DMS153 (cell line): ENCODE measurements at regions not wholly inside any gene's neighbourhood (a gene's known extent, or its start where the extent isn't known, plus 50 kb on each side); places are given as distances from the start of the nearest gene placed in this dataset.

Source experiments
- DNase-seq: peaks from one replicate; lab custom pipeline; 2025; lab: John Stamatoyannopoulos, UW

- no peak for DNase-seq
Measured at GRCh38 chr3:43783987-43784639, 93.4 kb downstream of the ABHD5 start.

DNA sequence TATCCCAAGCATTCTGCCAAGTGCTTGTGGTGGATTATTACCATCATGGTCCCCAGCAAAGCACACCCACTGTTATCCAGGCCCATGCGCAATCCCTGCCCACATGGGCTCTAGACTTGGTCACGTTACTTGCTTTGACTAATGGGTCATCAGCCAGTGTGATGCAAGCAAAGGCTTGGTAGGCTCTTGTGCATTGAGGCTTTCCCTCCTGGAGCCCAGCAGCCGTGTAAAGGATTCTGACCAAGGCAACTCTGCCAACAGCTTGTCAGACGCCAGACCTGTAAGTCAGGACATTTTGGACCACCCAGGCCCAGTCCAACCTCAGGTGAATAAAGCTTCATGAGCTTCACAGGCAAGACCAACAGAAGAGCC lies 93.9 kb downstream of the ABHD5 start:
- no peak for DNase-seq

- no peak for DNase-seq
Measured at GRCh38 chr3:43785551-43785950, 94.8 kb downstream of the ABHD5 start.

GRCh38 chr3:43786102-43786501 lies 95.4 kb downstream of the ABHD5 start:
- DNase-seq = no peak

- DNase-seq = no peak
Measured at GRCh38 chr3:43786526-43787305, 96.0 kb downstream of the ABHD5 start.

DNA sequence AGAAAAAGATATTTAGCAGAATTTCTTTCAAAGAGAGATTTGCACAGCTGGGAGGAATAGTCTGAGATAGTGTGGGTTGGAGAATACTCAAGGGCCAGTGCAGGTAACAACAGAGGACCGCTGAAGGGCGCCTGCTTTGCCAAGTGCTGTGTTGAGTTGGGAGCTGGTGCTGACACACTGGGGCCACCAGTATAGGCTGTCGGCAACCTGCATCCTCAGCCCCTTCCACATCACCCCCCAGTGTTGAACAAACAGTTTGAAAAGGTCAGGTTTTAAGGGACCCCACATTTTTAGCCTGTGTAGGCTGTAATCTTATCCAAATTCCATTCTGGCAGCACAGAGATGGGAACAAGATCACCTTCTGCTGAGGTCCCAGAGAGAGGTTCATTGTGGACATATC lies 96.6 kb downstream of the ABHD5 start:
- no peak for DNase-seq

DNA sequence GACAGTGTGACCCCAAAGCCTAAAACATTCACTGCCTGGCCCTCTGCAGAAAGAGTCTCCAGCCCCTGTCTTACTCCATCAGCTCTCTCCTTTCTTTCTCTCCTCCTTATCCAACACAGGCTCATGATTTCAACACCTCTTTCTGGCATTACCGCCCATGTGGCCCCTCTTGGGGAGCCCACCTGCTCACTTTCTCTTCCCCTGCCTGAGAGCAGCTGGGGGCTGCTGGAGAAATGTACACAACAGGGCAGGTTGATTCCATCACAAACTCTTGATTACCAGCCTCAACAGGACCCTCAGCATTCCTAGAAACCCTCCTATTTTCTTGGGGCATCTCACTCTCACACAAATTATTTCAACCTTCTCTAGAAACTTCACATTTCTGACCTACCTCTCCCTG lies 98.3 kb downstream of the ABHD5 start:
- DNase-seq = no peak

DNA sequence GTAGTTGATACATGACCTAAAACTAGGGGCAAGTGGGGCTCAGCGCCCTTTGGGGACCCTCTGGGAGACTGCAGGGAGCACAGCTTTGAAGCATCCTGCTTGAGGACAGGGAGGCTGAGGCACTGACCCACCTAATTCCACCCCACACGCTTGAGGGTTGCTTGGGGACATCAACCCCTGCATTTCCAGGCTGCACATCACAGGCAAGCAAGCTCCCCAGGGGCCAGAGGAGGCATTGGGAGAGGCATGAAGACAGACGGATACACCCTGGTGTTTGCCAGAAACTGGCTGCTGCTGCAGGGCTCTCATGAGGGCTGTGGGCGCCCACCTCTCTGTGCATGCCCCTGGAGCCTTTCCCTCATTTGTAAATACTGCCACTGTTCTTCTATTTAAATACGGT lies 99.3 kb downstream of the ABHD5 start:
- DNase-seq = no peak

- DNase-seq = no peak
Measured at GRCh38 chr3:43790476-43790875, 99.7 kb downstream of the ABHD5 start.

GRCh38 chr3:43791246-43791645 lies 100.5 kb downstream of the ABHD5 start:
- DNase-seq = no peak

GRCh38 chr3:43792904-43793303 lies 102.2 kb downstream of the ABHD5 start:
- DNase-seq = no peak

DNA sequence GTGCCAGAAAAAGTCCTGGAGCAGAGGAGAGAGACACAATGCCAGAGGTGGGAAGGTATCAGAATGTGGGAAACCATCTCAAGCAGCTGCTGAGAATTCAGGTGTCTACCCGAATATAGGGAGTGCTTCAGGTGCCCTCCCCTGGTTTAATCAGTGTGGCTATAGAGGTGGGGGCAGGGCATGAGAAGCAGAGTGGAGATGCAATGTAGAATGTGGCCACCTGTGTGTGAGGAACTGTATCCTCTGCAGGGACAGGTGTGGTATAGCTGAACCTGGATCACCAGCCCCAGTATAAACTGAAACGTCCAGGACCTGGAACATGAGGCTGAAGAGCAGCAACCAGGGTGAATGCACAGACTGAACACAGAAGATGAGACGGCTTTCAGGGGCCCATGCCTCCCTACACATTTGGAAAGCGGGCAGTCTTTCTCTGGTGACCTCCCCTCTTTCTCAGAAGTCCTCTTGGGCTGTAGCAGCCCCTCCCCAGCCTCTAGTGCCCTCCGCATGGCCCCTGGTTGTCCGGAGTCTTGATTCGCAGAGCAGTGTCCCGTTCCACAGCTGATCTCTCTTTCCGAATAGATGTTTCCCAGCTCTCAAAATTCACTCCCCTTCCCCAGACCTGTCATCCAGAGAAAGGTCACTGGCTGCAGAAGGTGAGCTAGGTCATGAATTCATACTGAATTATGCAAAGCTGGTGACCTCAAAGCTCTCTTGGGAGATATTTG lies 103.1 kb downstream of the ABHD5 start:
- no peak for DNase-seq

- no peak for DNase-seq
Measured at GRCh38 chr3:43794776-43795175, 104.0 kb downstream of the ABHD5 start.

GRCh38 chr3:43795491-43795890 lies 104.8 kb downstream of the ABHD5 start:
- no peak for DNase-seq

DNA sequence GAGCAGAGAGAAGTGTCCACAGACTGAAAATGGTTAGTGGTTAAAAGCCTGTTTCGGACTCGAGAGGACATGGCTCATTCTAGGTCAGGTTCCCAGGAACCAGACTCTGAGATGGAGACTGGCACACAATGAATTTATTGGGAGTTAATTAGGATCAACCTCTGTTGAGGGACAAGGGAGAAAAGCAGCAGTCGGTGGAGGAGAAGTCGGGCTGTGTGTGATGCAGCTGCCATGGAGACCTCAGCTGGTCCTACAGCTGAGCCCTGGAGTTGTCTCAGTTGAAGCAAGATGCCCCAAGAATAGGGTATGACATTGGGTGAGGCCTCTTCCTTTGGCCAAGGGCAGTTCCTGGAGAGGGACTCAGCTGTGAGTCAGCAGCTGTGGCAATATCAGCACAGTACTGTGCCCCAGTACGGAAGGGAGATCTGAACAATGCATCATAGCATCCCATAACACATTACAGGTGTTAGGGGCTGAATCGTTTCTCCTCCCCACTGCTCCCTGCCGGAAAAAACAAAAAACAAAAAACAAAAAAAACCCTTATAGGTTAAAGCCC lies 105.4 kb downstream of the ABHD5 start:
- no peak for DNase-seq

DNA sequence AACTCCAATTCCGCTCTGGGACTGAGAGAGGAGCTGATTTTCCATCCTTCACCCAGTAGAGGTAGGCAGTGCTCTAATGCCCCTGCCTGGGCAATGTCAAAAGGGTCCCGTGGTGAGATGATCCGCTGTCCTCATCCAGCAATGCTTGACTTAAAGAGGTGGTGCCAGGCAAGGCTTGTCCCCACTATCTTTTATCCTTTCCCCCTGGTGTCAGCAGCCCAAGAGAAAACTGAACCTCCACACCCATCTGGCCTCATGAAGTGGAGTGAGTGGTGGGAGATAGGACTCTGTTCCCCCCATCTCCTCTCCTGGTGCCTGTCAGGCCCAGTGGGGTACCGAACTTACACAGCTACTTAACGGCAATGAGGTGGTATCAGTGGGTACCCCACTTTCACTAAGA lies 107.1 kb downstream of the ABHD5 start:
- no peak for DNase-seq

- DNase-seq = no peak
Measured at GRCh38 chr3:43810797-43811196, 120.1 kb downstream of the ABHD5 start.

DNA sequence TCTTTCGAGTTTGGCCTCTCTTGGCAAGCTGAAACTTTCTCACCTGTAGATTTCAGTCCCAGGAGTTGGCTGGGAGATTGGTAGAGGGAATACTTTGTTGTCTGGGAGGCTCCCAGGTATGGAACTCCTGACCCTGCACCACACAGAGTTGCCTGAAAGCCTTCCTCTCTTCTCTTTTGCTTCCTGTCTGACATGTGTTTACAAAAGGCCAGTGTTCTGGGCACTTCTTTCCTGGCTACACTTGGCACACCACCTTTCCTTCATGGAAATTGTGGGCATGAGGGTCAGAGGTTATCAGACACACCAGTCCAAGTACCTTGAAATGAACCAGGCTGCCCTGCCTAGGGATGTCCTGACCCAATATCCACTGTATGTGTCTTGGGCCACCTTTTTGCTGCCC lies 123.7 kb downstream of the ABHD5 start:
- no peak for DNase-seq

DNA sequence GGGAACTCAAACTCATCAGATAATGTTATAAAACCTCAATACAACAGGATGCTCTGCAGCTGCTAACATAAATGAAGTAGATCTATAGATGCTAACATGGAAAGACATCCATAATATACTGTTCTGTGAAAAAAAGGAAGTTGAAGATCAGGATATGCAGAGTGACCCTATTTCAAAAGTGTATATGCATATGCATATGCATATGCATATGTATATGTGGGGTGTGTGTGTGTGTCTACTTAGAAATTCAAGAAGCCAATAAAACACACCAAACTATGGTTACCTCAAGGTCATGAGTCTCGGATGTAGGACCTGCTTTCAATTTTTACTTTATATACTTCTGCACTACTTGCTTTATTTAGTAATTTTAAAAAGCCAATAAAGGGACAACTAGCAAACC lies 125.6 kb downstream of the ABHD5 start:
- no peak for DNase-seq

DNA sequence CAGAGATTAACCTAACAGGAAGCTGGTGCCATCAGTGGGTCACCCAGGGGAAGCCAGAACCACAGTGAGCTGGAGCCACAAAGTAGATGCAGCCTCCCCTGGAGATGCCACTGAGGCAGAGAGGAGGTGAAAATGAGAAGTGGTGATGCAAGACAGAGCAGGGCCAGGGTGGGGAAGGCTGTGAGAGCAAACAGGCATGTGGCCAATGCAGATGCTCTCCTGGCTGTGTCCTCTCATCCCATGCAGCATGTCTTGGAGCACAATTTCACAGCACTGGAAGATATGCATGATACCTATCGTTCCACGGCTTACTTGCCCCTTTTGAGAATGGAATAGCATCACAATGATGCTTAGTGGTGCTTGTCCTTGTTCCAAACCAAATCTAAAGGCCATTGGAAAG lies 126.3 kb downstream of the ABHD5 start:
- no peak for DNase-seq

DNA sequence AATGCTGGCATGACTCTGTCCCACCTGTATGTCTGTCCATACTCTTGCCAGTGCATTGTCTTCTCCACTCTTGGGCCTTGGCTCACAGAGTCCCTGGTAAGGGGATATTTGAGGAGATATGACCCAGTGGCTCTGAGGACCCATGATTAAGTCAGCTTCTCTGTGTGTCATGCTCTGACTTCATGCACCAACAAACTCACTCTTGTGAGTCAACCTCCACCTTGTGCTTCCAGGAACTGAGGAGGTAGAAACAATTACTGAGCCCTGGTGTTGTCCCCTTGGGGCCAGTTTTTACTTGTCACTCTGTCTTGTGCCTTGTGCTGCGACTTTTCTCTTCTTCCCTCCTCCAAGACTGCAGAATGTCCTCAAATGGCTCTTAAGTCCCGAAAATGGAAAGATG lies 127.1 kb downstream of the ABHD5 start:
- no peak for DNase-seq

DNA sequence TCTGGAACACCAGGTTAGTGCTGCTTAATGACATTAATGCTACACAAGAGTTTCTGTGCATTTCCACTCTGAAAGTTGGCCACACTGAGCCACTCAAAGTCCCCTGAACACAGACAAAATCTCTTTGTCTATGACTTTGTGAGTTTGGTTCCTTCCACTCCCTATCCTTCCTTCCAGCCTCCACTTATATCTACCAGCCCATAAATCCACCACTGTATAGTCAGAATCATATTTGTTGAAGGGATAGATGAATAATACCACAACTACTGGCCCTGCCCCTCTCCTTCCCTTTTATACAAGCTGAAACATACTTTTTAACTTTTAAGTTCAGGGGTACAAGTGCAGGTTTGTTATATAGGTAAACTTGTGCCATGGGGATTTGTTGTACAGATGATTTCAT lies 127.5 kb downstream of the ABHD5 start:
- DNase-seq = no peak
